HepG2 (cell line): ENCODE measurements at regions not wholly inside any gene's neighbourhood (a gene's known extent, or its start where the extent isn't known, plus 50 kb on each side); places are given as distances from the start of the nearest gene placed in this dataset.

ENCODE experiments used
- GZF1 ChIP-seq: sonication (generic); formaldehyde crosslinking; IDR thresholded peaks from 2 replicates; pipeline ENCODE4 v1.5.1; 2020; ENCODE audit warnings: mild to moderate bottlenecking, missing genetic modification reagents
- MYC ChIP-seq: sonication (generic); formaldehyde crosslinking; IDR thresholded peaks from 2 replicates; pipeline ENCODE4 v1.9.0; 2021; ENCODE audit warnings: missing genetic modification reagents, borderline replicate concordance
- PHF20 ChIP-seq: sonication (generic); formaldehyde crosslinking; IDR thresholded peaks from 2 replicates; pipeline ENCODE4 v1.5.0; 2020; ENCODE audit warnings: mild to moderate bottlenecking, missing genetic modification reagents
- PHF21A ChIP-seq: sonication (generic); formaldehyde crosslinking; IDR thresholded peaks from 2 replicates; pipeline ENCODE4 v1.5.0; 2020; ENCODE audit warnings: mild to moderate bottlenecking, missing genetic modification reagents
- POLR2AphosphoS5 ChIP-seq: IDR thresholded peaks from 2 replicates; pipeline ENCODE4 v1.6.1; 2012; ENCODE audit warnings: low read depth, low read length
- RAD21 ChIP-seq: fragments of 450-650 bp; formaldehyde crosslinking; IDR thresholded peaks from 2 replicates; pipeline ENCODE4 v1.5.0; 2020; ENCODE audit warnings: mild to moderate bottlenecking
- SIX1 ChIP-seq: sonication (generic); formaldehyde crosslinking; IDR thresholded peaks from 2 replicates; pipeline ENCODE4 v1.4.0; 2020; ENCODE audit warnings: missing genetic modification reagents, borderline replicate concordance
- SP140L ChIP-seq: sonication (generic); formaldehyde crosslinking; IDR thresholded peaks from 2 replicates; pipeline ENCODE4 v1.4.0; 2020; ENCODE audit warnings: missing genetic modification reagents, borderline replicate concordance
- ZIK1 ChIP-seq: sonication (generic); formaldehyde crosslinking; IDR thresholded peaks from 2 replicates; pipeline ENCODE4 v1.5.0; 2020; ENCODE audit warnings: mild to moderate bottlenecking, low read depth, missing genetic modification reagents, borderline replicate concordance
- ZNF274 ChIP-seq: sonication (generic); formaldehyde crosslinking; IDR thresholded peaks from 2 replicates; pipeline ENCODE4 v1.5.1; 2020; ENCODE audit warnings: mild to moderate bottlenecking, missing genetic modification reagents
- ZNF350 ChIP-seq: sonication (generic); formaldehyde crosslinking; IDR thresholded peaks from 2 replicates; pipeline ENCODE4 v1.4.0; 2020; ENCODE audit warnings: mild to moderate bottlenecking, low read depth, missing genetic modification reagents, borderline replicate concordance
- TF ChIP-seq, protein P1 (sequence below): sonication (generic); formaldehyde crosslinking; IDR thresholded peaks from 2 replicates; pipeline ENCODE4 v1.5.0; 2020; ENCODE audit warnings: mild to moderate bottlenecking, missing genetic modification reagents, moderate library complexity
- TF ChIP-seq, protein P2 (sequence below): sonication (generic); formaldehyde crosslinking; IDR thresholded peaks from 2 replicates; pipeline ENCODE4 v1.4.0; 2020; ENCODE audit warnings: mild to moderate bottlenecking, missing genetic modification reagents

DNA sequence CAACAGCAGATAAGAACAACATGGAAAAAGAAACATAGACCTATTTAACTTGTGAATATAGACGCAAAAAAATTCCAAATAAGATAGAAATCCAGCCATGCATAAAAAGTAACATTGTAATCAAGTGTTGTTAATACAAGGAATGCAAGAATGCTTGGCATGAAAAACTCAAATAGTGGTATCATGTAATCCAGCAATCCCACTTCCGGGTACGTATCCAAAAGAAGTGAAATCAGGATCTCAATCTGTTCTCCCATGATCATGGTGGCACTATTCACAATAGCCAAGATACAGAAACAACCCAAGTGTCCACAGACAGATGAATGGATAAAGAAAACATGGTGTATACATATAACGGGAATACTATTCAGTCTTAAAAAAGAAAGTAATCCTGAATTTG, 437.4 kb downstream of the ARHGEF28 start:
- TF ChIP-seq SP140L (CRISPR knock-in tag) (no peak), GZF1 (CRISPR knock-in tag) (no peak), RAD21 (CRISPR knock-in tag) (no peak), ZNF350 (CRISPR knock-in tag) (no peak), ZIK1 (CRISPR knock-in tag) (no peak), PHF21A (CRISPR knock-in tag) (no peak), POLR2AphosphoS5 (no peak), ZNF274 (no peak), PHF20 (CRISPR knock-in tag) (no peak), MYC (CRISPR knock-in tag) (no peak), SIX1 (CRISPR knock-in tag) (no peak)
- TF ChIP-seq, protein P1, sequence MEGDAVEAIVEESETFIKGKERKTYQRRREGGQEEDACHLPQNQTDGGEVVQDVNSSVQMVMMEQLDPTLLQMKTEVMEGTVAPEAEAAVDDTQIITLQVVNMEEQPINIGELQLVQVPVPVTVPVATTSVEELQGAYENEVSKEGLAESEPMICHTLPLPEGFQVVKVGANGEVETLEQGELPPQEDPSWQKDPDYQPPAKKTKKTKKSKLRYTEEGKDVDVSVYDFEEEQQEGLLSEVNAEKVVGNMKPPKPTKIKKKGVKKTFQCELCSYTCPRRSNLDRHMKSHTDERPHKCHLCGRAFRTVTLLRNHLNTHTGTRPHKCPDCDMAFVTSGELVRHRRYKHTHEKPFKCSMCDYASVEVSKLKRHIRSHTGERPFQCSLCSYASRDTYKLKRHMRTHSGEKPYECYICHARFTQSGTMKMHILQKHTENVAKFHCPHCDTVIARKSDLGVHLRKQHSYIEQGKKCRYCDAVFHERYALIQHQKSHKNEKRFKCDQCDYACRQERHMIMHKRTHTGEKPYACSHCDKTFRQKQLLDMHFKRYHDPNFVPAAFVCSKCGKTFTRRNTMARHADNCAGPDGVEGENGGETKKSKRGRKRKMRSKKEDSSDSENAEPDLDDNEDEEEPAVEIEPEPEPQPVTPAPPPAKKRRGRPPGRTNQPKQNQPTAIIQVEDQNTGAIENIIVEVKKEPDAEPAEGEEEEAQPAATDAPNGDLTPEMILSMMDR, result no peak
- TF ChIP-seq, protein P2, sequence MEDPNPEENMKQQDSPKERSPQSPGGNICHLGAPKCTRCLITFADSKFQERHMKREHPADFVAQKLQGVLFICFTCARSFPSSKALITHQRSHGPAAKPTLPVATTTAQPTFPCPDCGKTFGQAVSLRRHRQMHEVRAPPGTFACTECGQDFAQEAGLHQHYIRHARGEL, result no peak
